ENCODE measurements at regions not wholly inside any gene's neighbourhood (a gene's known extent, or its start where the extent isn't known, plus 50 kb on each side); places are given as distances from the start of the nearest gene placed in this dataset.

DNA sequence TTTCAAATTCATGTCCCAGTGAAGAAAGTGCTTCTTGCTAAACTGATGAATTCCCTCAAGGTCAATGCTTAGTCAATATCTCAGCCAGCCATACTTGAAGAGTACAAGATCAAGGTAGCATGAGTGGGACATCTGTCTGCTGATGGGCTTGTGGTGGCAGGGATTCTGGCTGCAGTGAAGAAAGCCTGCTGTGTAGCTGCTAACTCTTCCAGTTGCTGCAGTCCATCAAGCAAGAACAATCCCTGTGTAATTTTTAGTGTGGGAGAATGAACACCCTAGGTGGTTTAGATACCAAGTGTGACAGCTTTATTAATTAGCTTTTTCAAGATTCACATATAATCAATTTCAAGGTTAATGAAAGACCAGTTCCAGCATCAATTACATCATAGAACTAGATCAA, 443.9 kb downstream of the TAF11L14 start:
- ChIA-PET CTCF (no interaction called here), POLR2A (interaction anchor here (0.5 kb wide), 1 partner anchor 10 kb away, joined by 3 read pairs; no protein-coding TSS in a partner anchor)
- no peak for DNase-seq
- Histone ChIP-seq H3K27ac (ENCODE audit: insufficient read depth in 1 of 2, low read depth in 1 of 2, low read length in 2 of 2, poor library complexity in 1 of 2, severe bottlenecking in 2 of 2) (no peak overlapping the region), H3K36me3 (ENCODE audit: control insufficient read depth in 4 of 4, insufficient read depth in 4 of 4, low read length in 3 of 4) (no peaks in the 10 kb centered on the region), H3K9me3 (ENCODE audit: control extremely low read depth in 1 of 5, control insufficient read depth in 4 of 5, insufficient read depth in 2 of 5, low read depth in 1 of 5, low read length in 4 of 5) (peaks cover 0 to 2% (median 0%) of the 10 kb centered on the region in 5 experiments), H3K4me3 (ENCODE audit: control insufficient read depth in 1 of 7, extremely low read depth in 1 of 7, insufficient read depth in 4 of 7, low read depth in 2 of 7, low read length in 6 of 7) (no peak overlapping the region), H3K4me1 (ENCODE audit: control extremely low read depth in 1 of 4, control insufficient read depth in 4 of 4, insufficient read depth in 4 of 4, low read length in 3 of 4) (peaks cover 0 to 3% (median 0%) of the 10 kb centered on the region in 4 experiments), H3K27me3 (replicated peaks in 2 of 5; ENCODE audit: control insufficient read depth in 4 of 5, insufficient read depth in 5 of 5, low read length in 4 of 5) (no peaks in the 10 kb centered on the region)

- no peaks in the 10 kb centered on the region for H3K36me3 ChIP-seq (ENCODE audit: control insufficient read depth in 4 of 4, insufficient read depth in 4 of 4, low read length in 3 of 4)
- ChIA-PET POLR2A (no interaction called here), CTCF (no interaction called here)
- no peaks in the 10 kb centered on the region for H3K9me3 ChIP-seq (ENCODE audit: control extremely low read depth in 1 of 5, control insufficient read depth in 4 of 5, insufficient read depth in 2 of 5, low read depth in 1 of 5, low read length in 4 of 5)
- H3K27me3 ChIP-seq (replicated peaks in 2 of 5; ENCODE audit: control insufficient read depth in 4 of 5, insufficient read depth in 5 of 5, low read length in 4 of 5), result no peaks in the 10 kb centered on the region
- no peak overlapping the region for H3K27ac ChIP-seq (ENCODE audit: insufficient read depth in 1 of 2, low read depth in 1 of 2, low read length in 2 of 2, poor library complexity in 1 of 2, severe bottlenecking in 2 of 2)
- peaks cover 0 to 3% (median 0%) of the 10 kb centered on the region in 4 experiments for H3K4me1 ChIP-seq (ENCODE audit: control extremely low read depth in 1 of 4, control insufficient read depth in 4 of 4, insufficient read depth in 4 of 4, low read length in 3 of 4)
- WGBS (ENCODE audit: insufficient coverage), result 100% methylated on average over 2 of the region's 3 CpGs
- no peak for DNase-seq
- no peak overlapping the region for H3K4me3 ChIP-seq (ENCODE audit: control insufficient read depth in 1 of 7, extremely low read depth in 1 of 7, insufficient read depth in 4 of 7, low read depth in 2 of 7, low read length in 6 of 7)
Measured at GRCh38 chr5:18079831-18080230, 445.6 kb downstream of the TAF11L14 start.

DNA sequence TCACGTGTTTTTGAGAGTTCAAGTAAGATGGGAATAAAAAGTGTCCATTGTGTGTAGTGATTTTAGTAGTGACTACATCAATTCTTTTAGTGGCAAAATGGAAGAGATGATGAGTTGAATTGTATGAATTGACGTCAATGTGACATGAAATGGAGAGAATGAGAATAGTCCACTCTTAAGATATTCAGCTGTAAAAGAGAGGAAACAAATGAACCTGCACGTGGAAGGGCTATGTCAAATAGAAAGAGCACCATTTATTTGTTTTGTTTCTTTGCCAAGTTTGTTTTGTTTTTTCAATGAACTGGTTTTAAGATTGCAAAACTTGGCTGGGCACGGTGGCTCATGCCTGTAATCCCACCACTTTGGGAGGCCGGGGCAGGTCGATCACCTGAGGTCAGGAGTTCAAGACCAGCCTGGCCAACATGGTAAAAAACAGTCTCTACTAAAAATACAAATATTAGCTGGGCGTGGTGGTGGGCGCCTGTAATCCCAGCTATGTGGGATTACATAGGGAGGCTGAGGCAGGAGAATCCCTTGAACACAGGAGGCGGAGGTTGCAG, 453.8 kb downstream of the TAF11L14 start:
- ChIA-PET POLR2A (interaction anchor here (0.7 kb wide), 1 partner anchor 10 kb away, joined by 3 read pairs; no protein-coding TSS in a partner anchor), CTCF (interaction anchor here (1.8 kb wide), 1 partner anchor 156 kb away, joined by 3 read pairs; no protein-coding TSS in a partner anchor)
- no peaks in the 10 kb centered on the region for H3K27me3 ChIP-seq (replicated peaks in 2 of 5; ENCODE audit: control insufficient read depth in 4 of 5, insufficient read depth in 5 of 5, low read length in 4 of 5)
- 89% methylated on average over 8 of the region's 9 CpGs for WGBS (ENCODE audit: insufficient coverage)
- no peak for DNase-seq
- no peak overlapping the region for H3K4me3 ChIP-seq (ENCODE audit: control insufficient read depth in 1 of 7, extremely low read depth in 1 of 7, insufficient read depth in 4 of 7, low read depth in 2 of 7, low read length in 6 of 7)
- no peak overlapping the region for H3K27ac ChIP-seq (ENCODE audit: insufficient read depth in 1 of 2, low read depth in 1 of 2, low read length in 2 of 2, poor library complexity in 1 of 2, severe bottlenecking in 2 of 2)
- no peaks in the 10 kb centered on the region for H3K9me3 ChIP-seq (ENCODE audit: control extremely low read depth in 1 of 5, control insufficient read depth in 4 of 5, insufficient read depth in 2 of 5, low read depth in 1 of 5, low read length in 4 of 5)
- peaks cover 9 to 23% (median 16%) of the 10 kb centered on the region in 4 experiments for H3K4me1 ChIP-seq (ENCODE audit: control extremely low read depth in 1 of 4, control insufficient read depth in 4 of 4, insufficient read depth in 4 of 4, low read length in 3 of 4)
- H3K36me3 ChIP-seq (ENCODE audit: control insufficient read depth in 4 of 4, insufficient read depth in 4 of 4, low read length in 3 of 4), result no peaks in the 10 kb centered on the region

GRCh38 chr5:18090177-18090576, 455.9 kb downstream of the TAF11L14 start:
- no peaks in the 10 kb centered on the region for H3K27me3 ChIP-seq (replicated peaks in 2 of 5; ENCODE audit: control insufficient read depth in 4 of 5, insufficient read depth in 5 of 5, low read length in 4 of 5)
- H3K4me1 ChIP-seq (ENCODE audit: control extremely low read depth in 1 of 4, control insufficient read depth in 4 of 4, insufficient read depth in 4 of 4, low read length in 3 of 4), result peaks cover 12 to 34% (median 25%) of the 10 kb centered on the region in 4 experiments
- POLR2A ChIA-PET, result no interaction called here
- 100% methylated on average over 1 of the region's 2 CpGs for WGBS (ENCODE audit: insufficient coverage)
- H3K9me3 ChIP-seq (ENCODE audit: control extremely low read depth in 1 of 5, control insufficient read depth in 4 of 5, insufficient read depth in 2 of 5, low read depth in 1 of 5, low read length in 4 of 5), result no peaks in the 10 kb centered on the region
- CTCF ChIA-PET, result no interaction called here
- H3K27ac ChIP-seq (ENCODE audit: insufficient read depth in 1 of 2, low read depth in 1 of 2, low read length in 2 of 2, poor library complexity in 1 of 2, severe bottlenecking in 2 of 2), result no peak overlapping the region
- no peak for DNase-seq
- H3K4me3 ChIP-seq (ENCODE audit: control insufficient read depth in 1 of 7, extremely low read depth in 1 of 7, insufficient read depth in 4 of 7, low read depth in 2 of 7, low read length in 6 of 7), result no peak overlapping the region
- no peaks in the 10 kb centered on the region for H3K36me3 ChIP-seq (ENCODE audit: control insufficient read depth in 4 of 4, insufficient read depth in 4 of 4, low read length in 3 of 4)

- no CpG with 5 or more reads among the region's 2 CpGs for WGBS (ENCODE audit: insufficient coverage)
- CTCF ChIA-PET, result no interaction called here
Measured at GRCh38 chr5:18091142-18091541, 456.9 kb downstream of the TAF11L14 start.

GRCh38 chr5:18091758-18092157, 457.5 kb downstream of the TAF11L14 start:
- peak in 1 of 3 donors; percentile 32 for DNase-seq
- Histone ChIP-seq H3K4me3 (ENCODE audit: control insufficient read depth in 1 of 7, extremely low read depth in 1 of 7, insufficient read depth in 4 of 7, low read depth in 2 of 7, low read length in 6 of 7) (no peak overlapping the region), H3K27ac (ENCODE audit: insufficient read depth in 1 of 2, low read depth in 1 of 2, low read length in 2 of 2, poor library complexity in 1 of 2, severe bottlenecking in 2 of 2) (peak overlapping the region; percentile 27 to 47), H3K36me3 (ENCODE audit: control insufficient read depth in 4 of 4, insufficient read depth in 4 of 4, low read length in 3 of 4) (no peaks in the 10 kb centered on the region), H3K4me1 (ENCODE audit: control extremely low read depth in 1 of 4, control insufficient read depth in 4 of 4, insufficient read depth in 4 of 4, low read length in 3 of 4) (peaks cover 12 to 34% (median 25%) of the 10 kb centered on the region in 4 experiments), H3K9me3 (ENCODE audit: control extremely low read depth in 1 of 5, control insufficient read depth in 4 of 5, insufficient read depth in 2 of 5, low read depth in 1 of 5, low read length in 4 of 5) (no peaks in the 10 kb centered on the region), H3K27me3 (replicated peaks in 2 of 5; ENCODE audit: control insufficient read depth in 4 of 5, insufficient read depth in 5 of 5, low read length in 4 of 5) (no peaks in the 10 kb centered on the region)
- ChIA-PET CTCF (no interaction called here), POLR2A (no interaction called here)
- 92% methylated on average over 2 of the region's 2 CpGs for WGBS (ENCODE audit: insufficient coverage)

More at GRCh38 chr5:18091142-18091541, 456.9 kb downstream of the TAF11L14 start:
- Histone ChIP-seq H3K9me3 (ENCODE audit: control extremely low read depth in 1 of 5, control insufficient read depth in 4 of 5, insufficient read depth in 2 of 5, low read depth in 1 of 5, low read length in 4 of 5) (no peaks in the 10 kb centered on the region), H3K4me1 (ENCODE audit: control extremely low read depth in 1 of 4, control insufficient read depth in 4 of 4, insufficient read depth in 4 of 4, low read length in 3 of 4) (peaks cover 12 to 34% (median 25%) of the 10 kb centered on the region in 4 experiments), H3K27me3 (replicated peaks in 2 of 5; ENCODE audit: control insufficient read depth in 4 of 5, insufficient read depth in 5 of 5, low read length in 4 of 5) (no peaks in the 10 kb centered on the region), H3K36me3 (ENCODE audit: control insufficient read depth in 4 of 4, insufficient read depth in 4 of 4, low read length in 3 of 4) (no peaks in the 10 kb centered on the region), H3K27ac (ENCODE audit: insufficient read depth in 1 of 2, low read depth in 1 of 2, low read length in 2 of 2, poor library complexity in 1 of 2, severe bottlenecking in 2 of 2) (peak overlapping the region; percentile 46 to 47), H3K4me3 (ENCODE audit: control insufficient read depth in 1 of 7, extremely low read depth in 1 of 7, insufficient read depth in 4 of 7, low read depth in 2 of 7, low read length in 6 of 7) (no peak overlapping the region)
- peak in 2 of 3 donors; percentile 63 to 79 for DNase-seq
- POLR2A ChIA-PET, result no interaction called here

GRCh38 chr5:18095061-18095460, 460.8 kb downstream of the TAF11L14 start:
- CTCF ChIA-PET, result interaction anchor here (1.4 kb wide), 1 partner anchor 32 kb away, joined by 3 read pairs; no protein-coding TSS in a partner anchor
- H3K4me1 ChIP-seq (ENCODE audit: control extremely low read depth in 1 of 4, control insufficient read depth in 4 of 4, insufficient read depth in 4 of 4, low read length in 3 of 4), result peaks cover 25 to 56% (median 39%) of the 10 kb centered on the region in 4 experiments
- H3K9me3 ChIP-seq (ENCODE audit: control extremely low read depth in 1 of 5, control insufficient read depth in 4 of 5, insufficient read depth in 2 of 5, low read depth in 1 of 5, low read length in 4 of 5), result no peaks in the 10 kb centered on the region
- H3K27ac ChIP-seq (ENCODE audit: insufficient read depth in 1 of 2, low read depth in 1 of 2, low read length in 2 of 2, poor library complexity in 1 of 2, severe bottlenecking in 2 of 2), result no peak overlapping the region
- POLR2A ChIA-PET, result no interaction called here
- no peaks in the 10 kb centered on the region for H3K27me3 ChIP-seq (replicated peaks in 2 of 5; ENCODE audit: control insufficient read depth in 4 of 5, insufficient read depth in 5 of 5, low read length in 4 of 5)
- H3K4me3 ChIP-seq (ENCODE audit: control insufficient read depth in 1 of 7, extremely low read depth in 1 of 7, insufficient read depth in 4 of 7, low read depth in 2 of 7, low read length in 6 of 7), result no peak overlapping the region
- no peak for DNase-seq
- WGBS (ENCODE audit: insufficient coverage), result no CpG with 5 or more reads among the region's 2 CpGs
- H3K36me3 ChIP-seq (ENCODE audit: control insufficient read depth in 4 of 4, insufficient read depth in 4 of 4, low read length in 3 of 4), result no peaks in the 10 kb centered on the region
